OCI-LY3 (cell line): ENCODE measurements at regions not wholly inside any gene's neighbourhood (a gene's known extent, or its start where the extent isn't known, plus 50 kb on each side); places are given as distances from the start of the nearest gene placed in this dataset.

ENCODE experiments used
- H2AFZ ChIP-seq: fragments of 200-600, 300-600 bp; shearing (Covaris generic); 2 replicates; pipeline ENCODE4 v1.6.0; 2014; ENCODE audit warnings: antibody characterized with exemption, low read depth, low read length
- H3K27ac ChIP-seq: fragments of 200-600, 300-600 bp; sonication (generic); 2 replicates; pipeline ENCODE4 v1.5.1; 2014; ENCODE audit warnings: mild to moderate bottlenecking, low read length, moderate library complexity, mixed read lengths
- H3K27me3 ChIP-seq: fragments of 200-600, 300-600 bp; sonication (generic); 2 replicates; pipeline ENCODE4 v1.6.1; 2014; ENCODE audit warnings: low read depth, low read length, mixed read lengths
- H3K36me3 ChIP-seq: fragments of 200-600, 300-600 bp; sonication (generic); replicated peaks from 2 replicates; pipeline ENCODE3; 2014; ENCODE audit warnings: low read depth, low read length, mixed read lengths
- H3K4me1 ChIP-seq: fragments of 300-600, 200-600 bp; sonication (generic); 2 replicates; pipeline ENCODE4 v1.6.1; 2014; ENCODE audit warnings: low read length, mixed read lengths
- H3K4me2 ChIP-seq: fragments of 200-600, 300-600 bp; sonication (generic); 2 replicates; pipeline ENCODE4 v1.6.1; 2014; ENCODE audit warnings: low read length, mixed read lengths
- H3K4me3 ChIP-seq: fragments of 300-600, 200-600 bp; sonication (generic); 2 replicates; pipeline ENCODE4 v1.5.1; 2014; ENCODE audit warnings: antibody characterized with exemption, mild to moderate bottlenecking, low read length, moderate library complexity
- H3K79me2 ChIP-seq: fragments of 300-600, 200-600 bp; shearing (Covaris generic); 2 replicates; pipeline ENCODE4 v1.6.1; 2014; ENCODE audit warnings: mild to moderate bottlenecking, low read length, mixed read lengths
- H3K9ac ChIP-seq: fragments of 300-600, 200-600 bp; shearing (Covaris generic); 2 replicates; pipeline ENCODE4 v1.6.0; 2014; ENCODE audit warnings: mild to moderate bottlenecking, low read length, moderate library complexity
- H3K9me3 ChIP-seq: fragments of 200-600, 300-600 bp; shearing (Covaris generic); 2 replicates; pipeline ENCODE4 v1.6.1; 2014; ENCODE audit warnings: low read length, mixed read lengths; ENCODE audit not compliant: insufficient read depth
- H4K20me1 ChIP-seq: fragments of 200-600, 300-600 bp; sonication (generic); 2 replicates; pipeline ENCODE4 v1.6.1; 2016; ENCODE audit warnings: low read length, mixed read lengths; ENCODE audit not compliant: insufficient read depth
- CTCF ChIP-seq: fragments of 200-600, 300-600 bp; sonication (generic); IDR thresholded peaks from 2 replicates; pipeline ENCODE4 v1.5.1; 2014; ENCODE audit warnings: antibody characterized with exemption, low read length, low read depth
- EZH2phosphoT487 ChIP-seq: fragments of 200-600 bp; shearing (Covaris generic); IDR thresholded peaks from 2 replicates; pipeline ENCODE4 v1.6.1; 2018; ENCODE audit warnings: antibody characterized with exemption, mixed run types, low read depth

DNA sequence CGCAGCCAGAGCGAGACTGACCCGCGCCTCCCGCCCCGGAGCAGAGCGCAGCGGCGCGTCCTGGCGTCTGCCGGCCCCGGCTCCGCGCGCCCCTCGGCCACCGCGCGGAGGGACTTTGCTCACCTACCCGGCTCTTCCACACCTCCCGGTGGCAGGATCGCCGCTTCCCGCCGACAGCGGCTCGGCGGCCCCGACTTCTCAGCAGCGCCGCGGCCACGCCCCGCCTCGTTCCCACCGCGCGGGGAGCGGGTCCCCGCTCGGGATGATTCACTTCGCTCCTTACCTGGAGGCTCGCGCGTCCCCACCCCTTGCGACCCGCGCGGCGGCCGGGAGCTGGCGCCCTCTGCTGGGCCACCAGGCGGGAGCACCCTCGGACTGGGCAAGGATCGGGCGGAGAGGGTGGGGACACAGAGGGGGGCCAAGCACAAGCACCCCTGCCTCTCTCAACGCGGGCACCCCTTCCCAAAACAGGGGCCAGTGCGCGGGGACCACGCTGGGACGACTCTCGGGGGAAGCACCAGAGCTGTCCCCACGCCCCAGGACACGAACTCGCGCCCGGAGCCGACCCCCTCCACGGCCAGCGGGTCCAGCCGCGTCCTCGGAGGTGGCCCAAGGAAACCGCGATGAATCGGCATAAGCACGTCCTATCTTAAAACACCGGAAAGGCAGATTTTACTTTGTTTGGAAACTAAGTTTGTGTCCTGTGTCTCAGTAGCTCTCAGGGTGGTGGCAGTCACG, 101.0 kb upstream of the SVIL start:
- TF ChIP-seq CTCF (peak; percentile 66), EZH2phosphoT487 (no peak)
- Histone ChIP-seq H3K4me3 (peak overlapping the region; percentile 90), H3K9ac (peak overlapping the region; percentile 62), H3K27ac (peak overlapping the region; percentile 16; the same call in 1 of the 2 replicates), H3K36me3 (no peaks in the 10 kb centered on the region), H3K9me3 (no peaks in the 10 kb centered on the region), H2AFZ (peak overlapping the region; percentile 88), H4K20me1 (no peaks in the 10 kb centered on the region), H3K27me3 (no peaks in the 10 kb centered on the region), H3K4me2 (peak overlapping the region; percentile 92), H3K79me2 (0 out of 2 replicates have a peak, but pooled peaks cover 6% of the 10 kb centered on the region), H3K4me1 (peaks cover 8% of the 10 kb centered on the region; the same call in 1 of the 2 replicates)

- no peaks in the 10 kb centered on the region for H3K27me3 ChIP-seq
- H3K9ac ChIP-seq, result peak overlapping the region; percentile 62
- no peaks in the 10 kb centered on the region for H3K9me3 ChIP-seq
- H3K4me3 ChIP-seq, result peak overlapping the region; percentile 90
- peak overlapping the region; percentile 16; the same call in 1 of the 2 replicates for H3K27ac ChIP-seq
- H3K4me2 ChIP-seq, result peak overlapping the region; percentile 92
- no peaks in the 10 kb centered on the region for H3K36me3 ChIP-seq
- H2AFZ ChIP-seq, result peak overlapping the region; percentile 88
- TF ChIP-seq CTCF (no peak), EZH2phosphoT487 (no peak)
- 0 out of 2 replicates have a peak, but pooled peaks cover 6% of the 10 kb centered on the region for H3K79me2 ChIP-seq
- no peaks in the 10 kb centered on the region for H4K20me1 ChIP-seq
- H3K4me1 ChIP-seq, result peaks cover 8% of the 10 kb centered on the region; the same call in 1 of the 2 replicates
These were observed 100.3 kb upstream of the SVIL start for GRCh38 chr10:29734962-29735627.

GRCh38 chr10:29734640-29734961, 99.8 kb upstream of the SVIL start:
- peak overlapping the region; percentile 90 for H3K4me3 ChIP-seq
- no peaks in the 10 kb centered on the region for H3K27me3 ChIP-seq
- TF ChIP-seq EZH2phosphoT487 (no peak), CTCF (no peak)
- H3K79me2 ChIP-seq, result 0 out of 2 replicates have a peak, but pooled peaks cover 6% of the 10 kb centered on the region
- peak overlapping the region; percentile 92 for H3K4me2 ChIP-seq
- peak overlapping the region; percentile 70 for H2AFZ ChIP-seq
- H3K9ac ChIP-seq, result peak overlapping the region; percentile 62
- no peaks in the 10 kb centered on the region for H4K20me1 ChIP-seq
- H3K9me3 ChIP-seq, result no peaks in the 10 kb centered on the region
- H3K36me3 ChIP-seq, result no peaks in the 10 kb centered on the region
- no peak overlapping the region for H3K27ac ChIP-seq
- H3K4me1 ChIP-seq, result peaks cover 8% of the 10 kb centered on the region; the same call in 1 of the 2 replicates

DNA sequence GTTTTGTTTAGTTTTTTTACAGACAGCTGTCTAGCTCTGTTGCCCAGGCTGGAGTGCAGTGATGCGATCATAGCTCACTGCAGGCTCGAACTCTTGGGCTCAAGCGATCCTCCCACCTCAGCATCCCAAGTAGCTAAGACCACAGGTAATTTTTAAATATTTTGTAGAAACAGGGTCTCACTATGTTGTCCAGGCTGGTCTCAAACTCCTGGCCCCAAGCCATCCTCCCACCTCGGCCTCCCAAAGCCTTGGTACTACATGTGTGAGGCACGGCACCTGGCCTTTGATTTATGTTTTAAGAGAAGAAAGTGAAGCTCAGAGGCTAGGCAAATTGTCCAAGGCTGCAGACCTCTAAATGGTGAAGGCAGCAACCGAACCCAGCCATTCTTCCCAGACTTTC, 98.6 kb upstream of the SVIL start:
- H3K27me3 ChIP-seq, result no peaks in the 10 kb centered on the region
- no peak for TF ChIP-seq CTCF
- H3K4me3 ChIP-seq, result no peak overlapping the region
- no peaks in the 10 kb centered on the region for H4K20me1 ChIP-seq
- no peak overlapping the region for H3K27ac ChIP-seq
- H3K79me2 ChIP-seq, result 0 out of 2 replicates have a peak, but pooled peaks cover 6% of the 10 kb centered on the region
- no peaks in the 10 kb centered on the region for H3K36me3 ChIP-seq
- H3K4me2 ChIP-seq, result no peak overlapping the region
- H3K9me3 ChIP-seq, result no peaks in the 10 kb centered on the region
- peaks cover 8% of the 10 kb centered on the region; the same call in 1 of the 2 replicates for H3K4me1 ChIP-seq
- H3K9ac ChIP-seq, result no peak overlapping the region
- H2AFZ ChIP-seq, result no peak overlapping the region
